ENCODE measurements at regions not wholly inside any gene's neighbourhood (a gene's known extent, or its start where the extent isn't known, plus 50 kb on each side); places are given as distances from the start of the nearest gene placed in this dataset.

- H3K4me1 Mint-ChIP-seq: peaks cover 5% of the 10 kb centered on the region
- DNase-seq (ENCODE audit: low spot score) (no peak), ATAC-seq (peak; percentile 26; the same call in 1 of the 3 replicates)
- TF ChIP-seq EZH2phosphoT487 (IDR thresholded peaks at IDR 0.05; ENCODE audit: unreplicated experiment): no peak
- no peak for TF ChIP-seq NANOG (IDR thresholded peaks at IDR 0.05; ENCODE audit: borderline replicate concordance)
- TF ChIP-seq, protein P1, sequence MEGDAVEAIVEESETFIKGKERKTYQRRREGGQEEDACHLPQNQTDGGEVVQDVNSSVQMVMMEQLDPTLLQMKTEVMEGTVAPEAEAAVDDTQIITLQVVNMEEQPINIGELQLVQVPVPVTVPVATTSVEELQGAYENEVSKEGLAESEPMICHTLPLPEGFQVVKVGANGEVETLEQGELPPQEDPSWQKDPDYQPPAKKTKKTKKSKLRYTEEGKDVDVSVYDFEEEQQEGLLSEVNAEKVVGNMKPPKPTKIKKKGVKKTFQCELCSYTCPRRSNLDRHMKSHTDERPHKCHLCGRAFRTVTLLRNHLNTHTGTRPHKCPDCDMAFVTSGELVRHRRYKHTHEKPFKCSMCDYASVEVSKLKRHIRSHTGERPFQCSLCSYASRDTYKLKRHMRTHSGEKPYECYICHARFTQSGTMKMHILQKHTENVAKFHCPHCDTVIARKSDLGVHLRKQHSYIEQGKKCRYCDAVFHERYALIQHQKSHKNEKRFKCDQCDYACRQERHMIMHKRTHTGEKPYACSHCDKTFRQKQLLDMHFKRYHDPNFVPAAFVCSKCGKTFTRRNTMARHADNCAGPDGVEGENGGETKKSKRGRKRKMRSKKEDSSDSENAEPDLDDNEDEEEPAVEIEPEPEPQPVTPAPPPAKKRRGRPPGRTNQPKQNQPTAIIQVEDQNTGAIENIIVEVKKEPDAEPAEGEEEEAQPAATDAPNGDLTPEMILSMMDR (conservative IDR thresholded peaks at IDR 0.05; ENCODE audit: low read depth in 2 of 2): no peak
- TF ChIP-seq, protein P2, sequence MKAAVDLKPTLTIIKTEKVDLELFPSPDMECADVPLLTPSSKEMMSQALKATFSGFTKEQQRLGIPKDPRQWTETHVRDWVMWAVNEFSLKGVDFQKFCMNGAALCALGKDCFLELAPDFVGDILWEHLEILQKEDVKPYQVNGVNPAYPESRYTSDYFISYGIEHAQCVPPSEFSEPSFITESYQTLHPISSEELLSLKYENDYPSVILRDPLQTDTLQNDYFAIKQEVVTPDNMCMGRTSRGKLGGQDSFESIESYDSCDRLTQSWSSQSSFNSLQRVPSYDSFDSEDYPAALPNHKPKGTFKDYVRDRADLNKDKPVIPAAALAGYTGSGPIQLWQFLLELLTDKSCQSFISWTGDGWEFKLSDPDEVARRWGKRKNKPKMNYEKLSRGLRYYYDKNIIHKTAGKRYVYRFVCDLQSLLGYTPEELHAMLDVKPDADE (IDR thresholded peaks at IDR 0.05): no peak
- H3K27me3 Mint-ChIP-seq (ENCODE audit: insufficient read depth, low read depth, poor library complexity): peaks cover 3% of the 10 kb centered on the region
- Histone ChIP-seq H3K36me3 (ENCODE audit: insufficient read depth) (no peaks in the 10 kb centered on the region), H4K20me1 (replicated peaks; ENCODE audit: insufficient read depth) (no peaks in the 10 kb centered on the region), H2AFZ (peak overlapping the region; percentile 39; the same call in 1 of the 2 replicates), H3K27me3 (ENCODE audit: insufficient read depth) (no peaks in the 10 kb centered on the region), H3F3A (replicated peaks; ENCODE audit: low read depth) (no peaks in the 10 kb centered on the region), H3K79me2 (replicated peaks; ENCODE audit: insufficient read depth) (no peaks in the 10 kb centered on the region), H3K9me2 (ENCODE audit: insufficient read depth) (0 out of 2 replicates have a peak, but pooled peaks cover 7% of the 10 kb centered on the region), H3K4me3 (no peak overlapping the region), H3K4me2 (no peak overlapping the region), H3K27ac (ENCODE audit: low read depth) (no peak overlapping the region), H3K4me1 (ENCODE audit: insufficient read depth) (no peaks in the 10 kb centered on the region; the same call in 1 of the 2 replicates)
- H3K9me3 Mint-ChIP-seq: peaks cover 2% of the 10 kb centered on the region; the same call in 1 of the 3 replicates
- no peak overlapping the region for H3K4me3 Mint-ChIP-seq
- H3K36me3 Mint-ChIP-seq (ENCODE audit: low read depth): no peaks in the 10 kb centered on the region
- no peak overlapping the region for H3K27ac Mint-ChIP-seq
These were observed 140.4 kb upstream of the COL21A1 start for GRCh38 chr6:56387621-56388414.

- no peak overlapping the region for H3K4me2 ChIP-seq
- H3F3A ChIP-seq (replicated peaks; ENCODE audit: low read depth): no peaks in the 10 kb centered on the region
- H3K9me3 Mint-ChIP-seq: peaks cover 2% of the 10 kb centered on the region; the same call in 1 of the 3 replicates
- H3K27ac ChIP-seq (ENCODE audit: low read depth): no peak overlapping the region
- TF ChIP-seq POLR2AphosphoS5 (IDR thresholded peaks at IDR 0.05; ENCODE audit: low read depth): no peak
- TF ChIP-seq ZNF331 (CRISPR knock-in tag; IDR thresholded peaks at IDR 0.05; ENCODE audit: low read depth): no peak
- TF ChIP-seq EZH2phosphoT487 (IDR thresholded peaks at IDR 0.05; ENCODE audit: unreplicated experiment): no peak
- no peak for TF ChIP-seq NANOG (IDR thresholded peaks at IDR 0.05; ENCODE audit: borderline replicate concordance)
- TF ChIP-seq, protein P2 (IDR thresholded peaks at IDR 0.05): no peak
- no peak for TF ChIP-seq CREB1 (CRISPR knock-in tag; IDR thresholded peaks at IDR 0.05; ENCODE audit: low read depth)
- TF ChIP-seq JUNB (IDR thresholded peaks at IDR 0.05; ENCODE audit: unreplicated experiment): no peak
- no peak overlapping the region for H3K4me3 ChIP-seq
- H3K27ac Mint-ChIP-seq: no peak overlapping the region; the same call in 1 of the 2 replicates
- H3K36me3 ChIP-seq (ENCODE audit: insufficient read depth): no peaks in the 10 kb centered on the region
- H3K4me1 Mint-ChIP-seq: peaks cover 5% of the 10 kb centered on the region
- no peaks in the 10 kb centered on the region for H3K36me3 Mint-ChIP-seq (ENCODE audit: low read depth)
- no peak overlapping the region for H2AFZ ChIP-seq
- DNase-seq (ENCODE audit: low spot score): no peak
- H3K9me2 ChIP-seq (ENCODE audit: insufficient read depth): 0 out of 2 replicates have a peak, but pooled peaks cover 11% of the 10 kb centered on the region
- no peaks in the 10 kb centered on the region for H3K79me2 ChIP-seq (replicated peaks; ENCODE audit: insufficient read depth)
- H3K27me3 ChIP-seq (ENCODE audit: insufficient read depth): no peaks in the 10 kb centered on the region
- no peak for ATAC-seq
- no peak overlapping the region for H3K4me3 Mint-ChIP-seq
- no peaks in the 10 kb centered on the region; the same call in 1 of the 2 replicates for H3K4me1 ChIP-seq (ENCODE audit: insufficient read depth)
- no peaks in the 10 kb centered on the region for H4K20me1 ChIP-seq (replicated peaks; ENCODE audit: insufficient read depth)
- H3K27me3 Mint-ChIP-seq (ENCODE audit: insufficient read depth, low read depth, poor library complexity): peaks cover 3% of the 10 kb centered on the region
These were observed 139.3 kb upstream of the COL21A1 start for GRCh38 chr6:56386717-56387116.
